ENCODE measurements at regions not wholly inside any gene's neighbourhood (a gene's known extent, or its start where the extent isn't known, plus 50 kb on each side); places are given as distances from the start of the nearest gene placed in this dataset.

DNA sequence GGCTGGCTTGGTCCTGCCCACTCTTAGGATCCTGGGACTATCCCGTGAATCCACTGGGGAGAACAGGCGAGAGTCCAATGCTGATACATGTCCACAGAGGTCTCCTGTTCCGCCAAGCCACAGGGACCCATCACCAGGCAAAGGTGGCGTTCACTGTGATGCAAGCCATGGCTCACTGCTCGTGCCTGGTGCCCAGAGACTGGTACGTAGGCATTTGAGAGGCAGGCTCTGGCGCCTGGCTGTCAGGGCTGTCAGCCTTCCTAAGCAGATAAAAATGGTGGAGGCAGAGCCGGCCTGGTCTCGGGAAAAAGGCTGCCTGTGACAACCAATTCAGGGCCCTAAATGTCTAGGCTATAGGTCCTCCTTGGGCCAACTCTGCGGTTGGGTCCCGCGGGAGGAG, 2329.0 kb downstream of the TP53TG3F start:
- TF ChIP-seq EZH2phosphoT487 (IDR thresholded peaks at IDR 0.05; ENCODE audit: insufficient read depth, low read depth) (no peak), EZH2 (IDR thresholded peaks at IDR 0.05; ENCODE audit: insufficient read depth, poor library complexity, severe bottlenecking) (no peak)

Measured in GM23248 (cell line).